CD4-positive, alpha-beta T cell treated with Interleukin-12 subunit alpha and Interleukin-12 subunit beta, for 1 hour (primary cell): ENCODE measurements at regions not wholly inside any gene's neighbourhood (a gene's known extent, or its start where the extent isn't known, plus 50 kb on each side); places are given as distances from the start of the nearest gene placed in this dataset.
"Not testable (repeated sequence)": the region's sequence is repeated elsewhere in the genome, so short reads cannot be mapped to it uniquely, and the experiment has no call there.

ENCODE experiments used
- DNase-seq: peaks from one replicate; pipeline ENCODE4 v3.0.0-alpha.2; 2020

GRCh38 chr7:80082213-80082612, 52.4 kb upstream of the GNAI1 start:
- DNase-seq, result no peak

GRCh38 chr7:80078886-80079285, 55.7 kb upstream of the GNAI1 start:
- DNase-seq, result no peak

- DNase-seq, result no peak
These were observed 56.4 kb upstream of the GNAI1 start for GRCh38 chr7:80078159-80078731.

- no peak for DNase-seq
These were observed 64.2 kb upstream of the GNAI1 start for GRCh38 chr7:80070391-80070790.

DNA sequence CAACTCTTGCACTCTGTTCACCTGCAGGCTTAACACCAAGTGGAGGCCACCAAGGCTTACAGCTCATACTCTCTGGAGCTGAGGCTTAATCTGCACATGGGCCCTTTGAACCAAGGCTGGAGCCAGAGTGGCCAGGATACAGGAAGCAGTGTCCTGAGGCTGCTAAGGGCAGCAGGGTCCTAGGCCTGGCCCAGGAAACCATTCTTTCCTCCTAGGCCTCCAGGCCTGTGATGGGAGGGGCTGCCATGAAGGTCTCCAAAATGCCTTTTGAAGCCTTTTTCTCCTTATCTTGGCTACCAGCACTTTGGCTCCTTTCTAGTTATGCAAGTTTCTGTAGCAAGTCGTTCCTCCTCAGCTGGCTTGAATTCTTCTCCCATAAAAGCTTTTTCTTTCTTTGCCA, 68.0 kb upstream of the GNAI1 start:
- DNase-seq, result no peak

GRCh38 chr7:80063834-80064233, 70.8 kb upstream of the GNAI1 start:
- no peak for DNase-seq

- no peak for DNase-seq
These were observed 74.3 kb upstream of the GNAI1 start for GRCh38 chr7:80060218-80060806.

GRCh38 chr7:80057488-80057887, 77.1 kb upstream of the GNAI1 start:
- DNase-seq, result no peak

- DNase-seq, result no peak
These were observed 80.3 kb upstream of the GNAI1 start for GRCh38 chr7:80054356-80054755.

GRCh38 chr7:80053124-80053523, 81.5 kb upstream of the GNAI1 start:
- no peak for DNase-seq

GRCh38 chr7:80047856-80048459, 86.7 kb upstream of the GNAI1 start:
- DNase-seq, result no peak

DNA sequence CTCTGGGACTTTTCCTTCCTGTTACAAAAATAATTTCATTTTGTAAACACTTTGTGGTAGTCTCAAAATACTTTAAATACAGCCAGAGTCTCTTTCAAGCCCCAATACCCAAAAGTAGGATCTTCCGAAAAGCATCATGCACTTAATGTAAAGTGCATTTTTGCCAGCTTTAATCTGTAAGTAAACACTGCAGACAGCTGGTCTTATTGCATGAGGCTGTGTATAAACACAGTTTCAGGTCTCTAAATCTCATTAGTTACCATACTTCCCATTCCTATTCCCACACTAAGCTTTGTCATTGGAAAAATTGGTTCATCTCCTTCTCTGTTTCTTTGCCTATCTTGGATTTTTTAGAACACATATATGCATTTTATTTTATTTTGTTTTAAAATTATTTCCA, 87.6 kb upstream of the GNAI1 start:
- no peak for DNase-seq

DNA sequence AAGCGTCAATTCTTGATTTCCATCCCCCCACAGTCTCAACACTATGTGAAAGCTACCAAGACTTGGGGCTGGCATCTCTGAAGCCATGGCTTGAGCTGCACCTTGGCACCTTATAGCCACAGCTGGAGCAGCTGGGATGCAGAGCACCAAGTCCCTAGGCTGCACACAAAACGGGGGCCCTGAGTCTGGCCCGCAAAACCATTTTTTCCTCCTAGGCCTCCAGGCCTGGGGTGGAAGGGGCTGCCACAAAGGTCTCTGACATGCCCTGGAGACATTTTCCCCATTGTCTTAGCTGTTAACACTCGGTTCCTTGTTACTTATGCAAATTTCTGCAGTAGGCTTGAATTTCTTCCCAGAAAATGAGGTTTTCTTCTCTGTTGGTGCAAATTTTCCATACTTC, 89.8 kb upstream of the GNAI1 start:
- DNase-seq, result no peak

GRCh38 chr7:80040752-80041151, 93.9 kb upstream of the GNAI1 start:
- no peak for DNase-seq

GRCh38 chr7:80040335-80040734, 94.3 kb upstream of the GNAI1 start:
- DNase-seq, result no peak

DNA sequence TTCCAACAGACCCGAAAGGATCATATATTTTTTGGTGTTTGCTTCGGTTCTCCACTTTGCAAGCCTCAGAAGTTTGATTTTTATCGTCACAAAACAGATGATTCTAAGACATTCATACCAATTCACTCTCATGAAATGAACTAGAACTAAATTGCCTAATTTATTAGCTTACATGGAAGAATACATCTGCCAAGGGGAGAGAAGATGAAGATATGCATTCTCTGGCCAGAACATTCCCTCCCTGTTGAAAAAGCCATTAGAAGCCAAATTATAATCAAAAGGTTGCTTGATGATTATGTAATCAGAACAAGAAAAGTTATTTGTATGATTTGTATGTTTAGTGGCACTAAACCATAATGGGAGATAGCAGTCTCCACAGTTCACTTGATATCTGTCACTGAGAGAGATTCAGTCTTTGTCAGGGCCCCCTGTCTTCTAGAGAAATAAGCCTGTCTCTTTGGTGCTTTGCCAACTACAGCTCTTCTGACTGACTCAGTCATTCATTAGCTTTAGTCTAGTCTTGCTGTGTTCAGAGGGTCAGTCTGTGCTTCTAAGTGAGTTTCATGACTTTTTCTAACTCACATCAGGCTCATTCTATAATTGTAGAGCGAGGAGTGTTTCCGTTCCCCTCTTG, 95.3 kb upstream of the GNAI1 start:
- no peak for DNase-seq

DNA sequence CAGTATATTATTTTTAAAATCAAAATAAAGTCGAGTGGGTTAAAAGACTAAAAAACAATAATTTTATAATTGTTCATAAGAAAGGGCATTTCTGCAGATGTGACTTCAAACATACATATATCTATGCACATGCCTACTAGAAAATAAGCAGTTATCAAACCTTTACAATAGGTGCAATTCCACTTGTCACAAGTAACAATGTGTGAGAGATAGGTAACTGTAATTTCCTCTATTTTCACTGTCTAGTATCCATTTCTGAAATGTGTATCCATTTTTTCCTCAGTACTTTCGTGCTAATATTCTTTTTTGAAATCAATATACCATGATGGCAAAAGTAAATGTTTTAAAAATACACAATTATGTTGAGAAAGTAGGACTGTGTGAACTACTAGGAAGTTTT, 96.9 kb upstream of the GNAI1 start:
- no peak for DNase-seq

- DNase-seq, result no peak
These were observed 98.5 kb upstream of the GNAI1 start for GRCh38 chr7:80036107-80036506.

DNA sequence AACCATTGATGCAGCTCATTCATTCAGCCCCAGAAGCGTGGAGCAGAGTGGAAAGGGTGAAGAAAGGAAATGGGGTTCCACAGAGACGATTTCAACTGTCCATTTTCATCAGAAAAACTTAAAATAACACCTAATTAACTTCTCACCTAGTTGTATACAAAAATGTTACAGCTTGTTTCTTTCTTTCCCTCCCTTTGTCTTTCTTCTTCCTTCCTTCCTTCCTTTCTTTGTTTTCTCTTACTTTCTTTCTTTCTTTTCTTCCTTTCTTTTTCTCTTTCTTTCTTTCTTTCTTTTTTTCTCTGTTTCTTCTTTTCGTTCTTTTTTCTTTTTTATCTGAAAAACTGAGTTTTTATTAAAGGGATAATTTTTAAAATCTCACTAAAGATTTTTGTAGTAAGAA, 105.9 kb upstream of the GNAI1 start:
- no peak for DNase-seq

- no peak for DNase-seq
These were observed 106.9 kb upstream of the GNAI1 start for GRCh38 chr7:80027611-80028173.

DNA sequence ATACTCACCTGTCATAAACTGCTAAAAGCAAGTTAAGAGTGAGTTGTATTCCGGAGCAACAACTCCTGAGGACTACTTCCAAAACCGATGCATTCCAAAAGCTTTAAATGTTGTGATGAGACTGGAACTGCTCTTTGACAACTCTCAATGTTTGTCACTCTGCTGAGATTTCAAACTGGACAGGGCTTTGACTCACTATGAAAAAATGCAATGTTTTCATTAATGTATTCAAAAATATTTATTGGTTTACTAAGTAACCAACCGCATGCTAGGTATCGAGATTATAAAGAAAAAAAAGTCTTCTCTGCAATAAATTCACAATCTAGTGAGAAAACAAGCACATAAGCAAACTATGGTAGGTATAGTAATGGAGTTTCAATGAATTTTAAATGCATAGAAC, 107.9 kb upstream of the GNAI1 start:
- no peak for DNase-seq

GRCh38 chr7:80020277-80020676, 114.4 kb upstream of the GNAI1 start:
- not testable (repeated sequence) for DNase-seq

- DNase-seq, result not testable (repeated sequence)
These were observed 114.8 kb upstream of the GNAI1 start for GRCh38 chr7:80019809-80020207.
